NB4 (cell line): ENCODE measurements at regions not wholly inside any gene's neighbourhood (a gene's known extent, or its start where the extent isn't known, plus 50 kb on each side); places are given as distances from the start of the nearest gene placed in this dataset.

Experiments used
- CTCF ChIP-seq: IDR thresholded peaks from one replicate; pipeline ENCODE4 v1.5.1; 2012; ENCODE audit warnings: low read depth, low read length
- POLR2A ChIP-seq: IDR thresholded peaks from 2 replicates; pipeline ENCODE4 v1.6.1; 2011; ENCODE audit warnings: mild to moderate bottlenecking; ENCODE audit not compliant: insufficient read length; ENCODE audit errors: extremely low read depth

- TF ChIP-seq POLR2A (no peak), CTCF (no peak)
Observed at GRCh38 chr9:2285416-2286332, 270.5 kb downstream of the SMARCA2 start.
